GM21423 (cell line): ENCODE measurements at regions not wholly inside any gene's neighbourhood (a gene's known extent, or its start where the extent isn't known, plus 50 kb on each side); places are given as distances from the start of the nearest gene placed in this dataset.
"Not testable (repeated sequence)": the region's sequence is repeated elsewhere in the genome, so short reads cannot be mapped to it uniquely, and the experiment has no call there.

ENCODE experiments used
- ATAC-seq: cut with Tn5 transposase; IDR thresholded peaks from one replicate; pipeline ENCODE4 v1.9.1; 2021; ENCODE audit warnings: mild to moderate bottlenecking, moderate library complexity; ENCODE audit not compliant: unreplicated experiment

DNA sequence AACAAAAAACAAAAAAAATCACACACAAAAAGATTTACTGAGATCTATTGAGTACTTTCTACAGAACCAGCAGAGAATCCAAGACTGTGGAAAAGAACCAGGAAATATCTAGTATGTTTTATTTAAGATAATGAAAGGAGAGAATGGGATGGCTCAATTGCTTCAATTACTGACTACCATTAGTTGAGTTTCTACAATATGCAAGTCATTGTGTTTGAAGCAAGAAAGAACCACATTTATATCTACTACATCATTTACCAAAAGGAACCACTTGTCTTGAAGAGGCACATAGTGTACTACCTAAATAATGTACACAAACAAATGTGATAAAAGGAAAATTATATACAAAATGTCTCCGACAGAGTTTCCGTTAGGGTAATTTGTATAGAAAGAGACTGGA lies 325.9 kb upstream of the TNC start:
- no peak for ATAC-seq

DNA sequence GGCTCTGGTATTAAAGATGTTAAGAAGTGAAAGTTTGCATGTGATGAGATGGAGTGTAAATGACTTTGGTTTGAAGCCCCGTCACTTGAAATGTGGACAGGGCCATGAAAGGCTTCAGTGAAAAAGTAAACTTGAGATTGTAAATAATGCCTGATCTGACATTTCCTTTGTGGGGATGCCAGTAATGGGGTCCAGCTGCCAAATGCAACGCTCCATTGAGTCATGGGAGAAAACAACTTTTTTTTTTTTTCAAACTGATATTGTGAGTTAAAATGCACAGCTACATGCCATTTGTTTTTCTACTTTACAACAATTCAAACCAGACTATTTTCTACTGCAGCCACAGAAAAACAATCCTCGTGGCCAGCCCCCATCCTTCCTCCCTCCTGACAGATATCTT lies 327.0 kb upstream of the TNC start:
- no peak for ATAC-seq

DNA sequence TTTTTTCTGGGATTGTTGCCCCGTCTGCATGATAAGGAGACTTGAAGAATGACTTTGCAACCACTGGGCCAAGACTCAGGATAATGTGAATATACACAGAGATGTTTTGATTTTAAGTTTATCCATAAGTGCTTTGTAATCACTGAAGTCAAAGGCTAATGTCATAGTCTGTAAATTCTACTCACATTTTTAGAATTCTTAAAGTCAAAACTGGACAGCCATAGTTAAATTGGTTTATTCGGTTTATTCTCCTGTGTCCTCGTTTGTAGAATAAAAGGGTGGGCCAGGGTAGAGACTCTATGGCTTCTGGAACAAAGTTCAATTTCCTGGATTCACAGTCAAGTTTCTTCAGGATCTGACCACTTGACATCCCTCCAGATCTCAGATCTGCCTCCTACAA lies 327.7 kb upstream of the TNC start:
- no peak for ATAC-seq

DNA sequence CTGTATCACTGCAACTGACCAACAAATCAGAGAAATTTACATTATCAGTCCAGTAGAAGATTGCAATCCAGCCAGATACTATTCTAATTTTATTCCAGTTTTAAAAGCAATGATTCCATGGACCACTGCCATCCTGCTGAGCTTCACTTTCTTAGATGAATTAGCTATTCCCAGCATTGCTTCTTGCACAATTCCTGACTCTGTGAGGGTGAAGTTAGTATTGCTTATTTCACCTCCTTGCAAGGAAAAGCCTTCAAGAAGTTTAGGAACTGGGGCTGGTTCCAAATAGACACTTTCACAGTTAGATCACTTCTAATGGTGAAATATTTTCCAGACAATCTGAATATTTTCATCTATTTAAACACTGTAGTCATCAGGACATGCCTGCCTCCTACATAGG lies 338.6 kb upstream of the TNC start:
- no peak for ATAC-seq

DNA sequence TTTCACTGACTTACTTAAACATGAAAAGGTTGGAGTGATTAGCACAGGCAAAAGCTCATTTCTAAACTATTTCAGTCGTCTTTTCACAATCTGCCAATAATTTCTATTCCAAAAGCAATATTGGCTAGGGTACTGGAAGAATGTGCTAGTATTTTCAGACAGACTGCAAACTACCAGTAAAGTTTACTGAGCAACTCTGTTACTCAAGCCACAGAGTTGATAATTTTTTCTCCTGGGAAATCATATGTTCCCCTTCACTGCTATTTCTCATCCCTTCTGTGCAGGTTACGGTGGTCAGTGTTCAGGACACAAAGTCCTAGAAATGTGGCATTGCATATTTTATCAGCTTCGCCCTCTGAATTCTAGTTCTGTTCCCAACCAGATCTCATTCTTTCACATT lies 343.3 kb upstream of the TNC start:
- no peak for ATAC-seq

DNA sequence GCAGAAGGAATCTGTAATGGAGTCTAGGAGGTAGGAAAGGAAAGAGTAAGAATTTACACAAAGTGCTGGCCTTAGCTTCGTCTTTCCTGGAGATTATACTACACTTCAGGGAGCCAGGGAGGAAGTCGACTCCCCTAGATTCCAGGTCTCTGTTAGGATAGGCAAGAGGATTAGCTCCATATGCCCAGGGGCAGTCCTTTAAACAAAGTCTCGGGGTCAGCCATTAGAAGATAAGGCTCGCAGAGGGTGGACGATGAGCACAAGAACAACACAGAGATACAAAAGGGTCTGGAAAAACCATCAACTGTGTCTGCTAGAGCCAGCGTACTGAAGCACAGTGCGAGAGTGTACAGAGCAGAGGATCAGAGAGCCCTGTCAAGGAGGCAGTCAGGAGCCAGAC lies 344.7 kb upstream of the TNC start:
- no peak for ATAC-seq

DNA sequence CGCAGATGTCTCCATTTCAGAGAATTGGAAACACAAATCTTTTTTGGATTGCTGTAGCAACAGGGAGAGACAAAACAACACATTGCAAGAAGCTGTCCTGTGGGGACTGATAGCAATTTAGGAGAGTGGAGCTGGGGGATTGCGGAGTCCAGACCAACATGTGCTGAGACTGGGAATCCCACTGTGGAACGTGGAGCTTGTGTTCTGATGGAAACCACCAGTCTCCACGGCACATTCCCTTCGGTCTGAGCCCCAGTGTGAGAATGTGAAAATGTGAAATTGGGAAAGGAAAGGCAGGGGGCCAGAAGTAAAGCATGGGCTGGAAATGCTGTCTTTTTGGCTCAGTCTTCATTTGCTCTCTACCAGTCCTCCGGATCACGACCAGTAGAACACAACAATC lies 348.8 kb upstream of the TNC start:
- ATAC-seq, result no peak

DNA sequence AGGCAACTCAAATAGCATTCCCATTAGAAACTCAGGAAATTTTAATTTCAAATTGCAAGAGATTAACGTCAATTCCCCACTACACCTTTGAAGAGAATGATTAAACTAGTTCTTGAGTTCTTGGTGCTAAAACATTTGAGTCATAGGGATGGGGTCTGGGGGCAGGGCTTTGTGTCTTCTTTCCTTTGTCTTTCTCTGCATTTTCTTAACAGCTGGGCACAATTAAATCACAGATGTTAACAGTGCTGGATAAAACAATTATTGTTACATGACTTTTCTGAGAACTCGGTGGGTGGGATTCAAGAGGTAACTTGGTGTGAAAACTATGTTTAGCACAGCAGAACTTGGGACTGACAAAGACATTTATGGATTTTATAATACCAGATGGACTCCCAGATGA lies 351.9 kb upstream of the TNC start:
- no peak for ATAC-seq

DNA sequence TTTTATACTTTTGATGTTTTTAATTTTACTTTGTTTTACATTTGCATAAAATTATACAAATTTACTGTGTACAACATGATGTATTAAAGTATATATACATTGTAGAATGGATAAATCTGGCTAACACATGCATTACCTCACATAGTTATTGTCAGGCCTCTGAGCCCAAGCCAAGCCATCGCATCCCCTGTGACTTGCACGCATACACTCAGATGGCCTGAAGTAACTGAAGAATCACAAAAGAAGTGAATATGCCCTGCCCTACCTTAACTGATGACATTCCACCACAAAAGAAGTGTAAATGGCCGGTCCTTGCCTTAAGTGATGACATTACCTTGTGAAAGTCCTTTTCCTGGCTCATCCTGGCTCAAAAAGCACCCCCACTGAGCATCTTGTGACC lies 355.1 kb upstream of the TNC start:
- not testable (repeated sequence) for ATAC-seq

DNA sequence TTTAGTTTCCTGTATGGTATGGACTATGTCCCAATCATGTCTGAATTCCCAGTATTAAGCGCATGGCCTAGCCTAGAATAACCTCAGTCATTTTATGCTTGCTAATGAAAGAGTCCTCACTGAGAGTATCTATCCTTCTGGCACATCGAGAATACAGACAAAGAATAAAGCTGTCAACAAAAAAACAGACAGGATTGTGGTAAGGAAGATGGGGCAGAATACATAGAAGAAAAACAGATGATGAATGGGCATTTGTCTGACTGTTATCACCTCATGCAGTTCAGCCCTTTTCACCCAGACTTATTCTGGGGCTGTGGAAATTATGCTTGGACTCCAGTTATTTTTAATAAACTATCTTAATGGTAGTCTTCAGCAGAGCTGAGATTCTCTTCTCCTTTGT lies 363.8 kb upstream of the TNC start:
- ATAC-seq, result no peak

DNA sequence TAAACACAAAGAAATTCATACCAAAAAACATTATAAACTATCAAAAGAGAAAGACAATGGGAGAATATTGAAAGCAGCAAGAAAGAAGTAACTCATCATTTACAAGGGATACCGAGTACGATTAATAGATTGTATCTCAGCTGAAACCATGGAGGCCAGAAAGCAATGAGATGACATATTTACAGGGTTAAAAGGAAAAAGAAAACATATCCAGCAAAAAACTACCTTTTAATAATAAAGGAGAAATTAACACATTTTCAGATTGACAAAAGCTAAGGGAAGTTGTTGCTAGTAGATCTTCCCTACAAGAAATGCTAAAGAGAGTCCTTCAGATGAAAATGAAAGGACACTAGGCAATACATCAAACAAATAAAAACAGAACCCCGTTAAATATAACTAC lies 364.8 kb upstream of the TNC start:
- no peak for ATAC-seq

DNA sequence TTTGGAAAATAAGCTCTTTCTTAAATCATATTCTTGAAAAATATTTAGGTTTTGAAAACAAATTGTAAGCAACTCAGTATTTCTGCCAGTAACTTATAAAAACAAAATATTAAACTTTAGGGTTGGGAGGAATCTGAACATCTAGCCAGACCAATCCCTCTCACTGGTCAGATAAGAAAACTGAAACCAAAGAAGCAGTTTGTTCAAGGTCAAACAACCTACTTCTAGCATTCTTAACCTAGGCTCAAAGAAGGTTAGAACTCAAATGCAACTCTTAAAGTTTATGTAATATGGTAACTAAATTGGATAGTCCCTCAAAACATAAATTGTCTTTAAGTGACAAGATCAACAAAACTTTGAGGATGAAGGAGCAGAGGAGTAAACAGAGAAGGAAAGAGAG lies 374.9 kb upstream of the TNC start:
- ATAC-seq, result no peak

DNA sequence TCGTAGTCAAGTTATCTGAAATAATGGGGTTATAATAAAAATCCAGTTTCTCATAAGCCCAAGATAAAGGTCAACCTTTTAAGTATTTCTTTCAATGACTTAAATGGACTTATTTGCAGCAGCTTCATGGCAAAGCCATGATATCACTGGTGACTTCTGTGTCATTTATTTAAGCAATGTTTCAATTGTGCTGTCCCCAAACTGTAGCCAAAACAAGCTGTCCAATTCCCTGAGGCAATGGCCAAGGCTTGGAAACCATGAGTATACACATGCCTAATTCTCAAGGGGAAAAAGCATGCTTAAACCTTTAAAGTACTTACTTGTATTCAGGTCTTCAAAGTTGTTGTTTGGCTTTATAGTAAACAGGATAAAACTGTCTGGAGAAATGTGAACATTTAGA lies 376.4 kb upstream of the TNC start:
- no peak for ATAC-seq

DNA sequence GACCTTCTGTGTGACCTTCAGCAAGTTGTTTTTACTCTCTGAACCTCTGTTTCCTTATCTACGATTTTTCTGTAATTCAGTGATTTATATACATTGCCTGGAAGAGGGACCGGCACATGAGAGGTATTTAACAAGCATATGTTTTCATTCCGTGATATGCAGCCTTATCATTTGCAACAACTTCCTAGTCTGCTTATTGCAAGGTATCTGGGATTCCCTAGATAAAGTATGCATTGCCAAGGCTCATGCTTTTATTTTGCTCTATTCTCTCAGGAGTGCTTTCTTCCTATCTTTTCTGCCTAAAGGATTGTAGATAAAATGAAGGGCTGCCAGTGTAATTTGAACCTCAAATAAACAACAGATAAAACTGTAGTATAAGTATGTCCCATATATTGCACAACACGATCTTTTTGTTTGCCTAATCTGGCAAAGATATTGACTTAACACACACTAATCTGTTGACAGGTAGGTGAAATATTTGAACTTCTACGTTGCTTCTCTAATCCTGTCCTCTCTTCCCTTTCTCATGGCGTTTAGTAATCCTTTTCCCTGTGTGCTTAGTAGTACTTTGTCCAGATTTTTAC lies 377.2 kb upstream of the TNC start:
- no peak for ATAC-seq

DNA sequence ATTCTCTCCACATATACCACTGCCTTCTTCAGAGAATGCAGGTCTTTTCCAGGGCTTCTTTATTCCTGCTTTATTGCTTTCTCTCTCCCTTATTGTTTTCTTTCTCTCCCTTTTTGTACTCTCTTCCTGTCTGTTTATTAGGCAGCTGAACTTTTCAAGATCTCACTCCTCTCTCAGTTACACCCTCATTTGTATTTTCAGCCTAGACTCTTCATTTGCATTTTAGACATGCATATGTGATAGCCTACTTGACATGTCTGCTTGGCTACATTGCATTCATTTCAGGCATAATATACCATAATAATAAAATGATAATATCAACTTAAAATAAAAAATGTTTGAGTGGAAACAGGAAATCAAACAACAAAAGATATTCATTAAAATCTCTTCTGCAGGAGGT lies 377.9 kb upstream of the TNC start:
- ATAC-seq, result no peak

DNA sequence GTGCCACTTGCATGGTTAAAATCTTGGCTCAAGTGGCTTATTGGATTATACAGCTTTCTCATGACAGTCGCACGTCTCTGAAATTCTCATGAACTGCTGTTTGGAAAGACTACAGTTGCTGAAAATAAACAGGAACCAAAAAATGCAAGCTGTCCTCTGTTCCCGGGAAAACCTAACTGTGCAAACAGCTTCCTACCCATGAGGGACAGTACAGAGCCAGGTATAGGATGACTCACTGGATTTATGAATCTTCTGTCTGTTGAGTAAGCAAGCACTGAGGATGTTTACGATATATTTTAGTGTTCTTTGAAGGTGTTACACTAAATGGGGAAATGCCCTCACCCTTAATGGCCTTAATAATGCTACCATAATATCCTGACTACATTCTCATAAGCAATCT lies 380.3 kb upstream of the TNC start:
- ATAC-seq, result no peak

DNA sequence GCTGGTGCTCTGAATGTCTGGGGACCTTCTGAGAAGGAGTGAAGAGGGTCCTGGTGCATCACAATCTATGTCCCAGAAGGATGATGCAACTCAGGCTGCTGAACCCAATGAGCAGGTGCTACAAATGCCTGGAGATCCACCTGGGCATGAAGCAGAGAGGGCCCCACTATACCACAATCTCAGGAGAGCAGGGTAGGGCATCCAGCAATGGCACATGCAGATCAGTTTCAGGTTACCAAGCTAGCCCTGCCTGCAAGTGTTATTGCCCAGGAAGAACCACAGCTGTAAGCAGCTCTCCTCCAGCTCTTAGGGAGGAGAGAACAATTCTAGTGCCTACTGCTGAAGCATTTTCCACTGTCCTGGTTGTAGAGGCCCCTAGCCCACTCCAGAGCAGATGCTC lies 389.2 kb upstream of the TNC start:
- no peak for ATAC-seq

DNA sequence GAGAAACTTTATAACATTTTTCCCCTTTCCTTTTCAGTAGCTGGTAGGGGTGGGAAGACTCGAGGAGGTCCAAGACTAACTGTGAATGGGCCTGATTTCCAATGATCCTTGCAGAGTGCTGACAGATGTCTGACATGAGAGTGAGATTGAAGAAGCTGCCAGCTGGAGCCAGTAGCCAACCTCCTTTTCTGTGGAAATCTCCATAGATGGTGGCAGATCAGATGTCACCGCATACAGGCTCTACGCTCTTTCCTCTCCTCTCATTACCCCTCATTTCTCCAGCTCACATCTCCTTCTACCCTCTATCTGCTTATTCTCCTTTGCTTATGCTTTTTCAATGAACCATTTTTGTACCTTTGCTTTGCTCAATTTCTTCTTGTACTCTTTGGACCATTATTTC lies 395.2 kb upstream of the TNC start:
- no peak for ATAC-seq

DNA sequence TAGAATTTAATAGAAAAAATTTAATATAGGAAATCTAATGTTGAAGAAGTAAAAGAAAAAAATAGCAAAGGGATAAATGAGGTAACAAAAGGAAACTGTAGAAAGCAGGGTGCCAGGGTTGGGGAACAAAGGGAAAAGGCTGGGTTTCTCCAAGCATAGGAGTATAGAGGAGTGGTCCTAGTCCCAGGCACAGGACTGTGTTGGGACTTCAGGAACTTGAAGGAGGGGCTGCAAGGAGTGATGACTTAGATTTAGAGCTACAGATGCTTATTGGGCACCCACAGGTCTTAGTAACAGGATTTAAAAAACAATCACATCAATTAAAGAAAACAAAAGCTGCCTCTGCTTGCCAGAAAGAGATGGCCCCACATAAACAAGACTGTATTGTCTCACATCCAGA lies 396.5 kb upstream of the TNC start:
- ATAC-seq, result no peak

DNA sequence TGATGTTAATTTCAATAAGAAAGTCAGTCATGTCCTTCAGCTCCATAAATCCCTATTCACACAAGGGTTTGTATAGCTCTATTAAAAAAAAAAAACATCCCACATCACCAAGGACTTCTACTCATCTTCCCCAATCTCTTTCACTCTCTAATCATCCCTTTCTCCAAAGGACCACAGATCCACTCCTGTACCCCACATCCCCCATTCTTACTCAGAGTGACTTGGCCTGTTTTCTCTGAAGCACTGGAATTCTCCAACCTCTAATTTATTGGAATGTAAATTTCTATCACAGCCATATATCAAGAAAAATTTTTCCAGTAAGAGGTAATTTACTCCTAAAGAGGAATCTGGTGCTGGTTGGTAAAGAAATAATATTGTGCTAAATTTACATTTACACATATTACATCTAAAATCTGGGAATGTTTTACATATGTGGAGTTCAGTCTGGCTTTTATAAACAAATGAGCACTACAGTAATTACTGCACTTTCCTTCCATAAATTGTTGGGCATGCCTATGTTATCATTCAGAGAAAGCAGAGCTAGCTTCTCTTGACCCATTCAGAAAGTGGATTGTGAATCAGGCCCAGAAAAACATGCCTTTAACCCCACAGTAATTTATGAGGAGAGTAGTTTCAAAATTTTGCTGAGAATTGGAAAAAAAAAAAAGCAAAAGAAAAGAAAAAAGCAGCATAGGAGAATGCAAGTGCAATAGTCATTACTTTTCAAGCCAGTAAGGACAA lies 399.5 kb upstream of the TNC start:
- ATAC-seq, result no peak

DNA sequence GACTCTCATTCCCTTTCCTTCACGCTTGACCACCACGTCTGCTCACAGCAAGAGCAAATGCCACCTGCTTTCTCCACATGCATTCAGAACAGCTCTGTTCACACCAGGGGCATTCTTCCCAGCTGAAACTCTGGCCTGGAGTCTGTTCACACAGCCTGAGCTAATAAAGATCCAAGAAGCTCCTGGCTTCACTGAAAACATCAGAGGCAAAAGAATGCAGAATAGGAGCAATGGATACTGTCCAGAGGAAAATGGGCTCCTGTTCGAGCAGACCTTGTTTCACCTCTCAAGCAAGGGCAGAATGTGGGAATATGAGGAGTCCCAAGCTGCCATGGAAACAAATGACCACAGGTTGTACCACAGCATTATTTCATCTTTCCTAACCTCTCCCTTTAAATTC lies 402.7 kb upstream of the TNC start:
- ATAC-seq, result no peak

DNA sequence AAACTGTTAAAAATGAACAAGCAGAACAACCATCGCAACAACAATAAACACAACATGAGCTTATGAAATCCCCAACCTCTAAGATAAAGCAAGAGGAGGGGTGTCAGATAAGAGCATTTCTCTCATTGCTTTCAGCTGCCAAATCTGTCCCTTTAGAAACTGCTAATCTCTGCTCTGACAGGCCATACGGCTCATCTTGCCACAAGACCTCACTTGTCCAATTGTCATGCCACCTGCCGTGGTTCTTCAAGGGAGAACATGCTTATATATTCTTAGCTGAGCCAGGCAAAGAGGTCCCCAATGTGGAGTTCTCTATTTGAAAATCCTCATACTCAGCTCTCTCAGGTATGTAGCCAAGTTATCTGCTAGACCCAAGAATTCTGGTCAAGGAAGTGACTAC lies 405.0 kb upstream of the TNC start:
- no peak for ATAC-seq

DNA sequence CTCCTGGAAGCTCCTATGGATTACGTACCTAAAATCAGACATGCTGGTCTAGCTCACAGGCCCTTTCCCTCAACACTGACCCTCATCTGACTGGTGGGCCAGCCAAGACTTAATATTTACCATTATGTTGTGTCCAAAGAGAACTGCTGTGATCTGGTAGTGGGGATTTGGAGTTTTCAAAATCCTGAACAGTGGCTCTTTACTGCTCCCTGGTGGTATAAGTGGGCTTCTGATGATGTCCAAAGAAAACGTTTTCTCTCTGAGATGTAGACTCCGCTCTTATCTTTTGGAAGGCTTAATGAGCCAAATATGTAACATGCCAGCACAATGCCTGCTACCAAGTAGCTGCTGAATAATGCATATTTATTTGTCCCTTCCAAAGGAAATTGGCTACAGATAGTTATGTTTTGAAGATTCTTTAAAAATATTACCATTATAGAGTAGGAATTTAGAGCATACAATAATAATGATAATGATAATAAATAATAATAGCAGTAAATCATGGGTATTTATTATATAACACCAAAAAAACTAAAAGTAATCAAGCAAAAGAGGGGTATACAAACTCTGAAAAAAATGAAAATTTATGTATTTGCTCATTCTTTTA lies 406.6 kb upstream of the TNC start:
- ATAC-seq, result no peak
